Panc1 (cell line): ENCODE measurements at regions not wholly inside any gene's neighbourhood (a gene's known extent, or its start where the extent isn't known, plus 50 kb on each side); places are given as distances from the start of the nearest gene placed in this dataset.

ENCODE experiments used
- ATAC-seq: fragments of 200-7000 bp; cut with Tn5 transposase; 2 replicates; pipeline ENCODE4 v1.9.1; 2020; ENCODE audit warnings: mild to moderate bottlenecking, moderate library complexity
- BruUV-seq: library from RNA; stranded (reverse); fragments of 400-500 nt; replicated peaks from 2 replicates; lab custom pipeline; 2021; lab: Mats Ljungman, UMichigan
- CTCF ChIA-PET: fragments of 300-600 bp; sonication (Branson Sonifier 250); formaldehyde crosslinking; loops from one replicate; lab custom pipeline; 2022; ENCODE audit warnings: antibody characterized with exemption; lab: Charles Lee
- POLR2A ChIA-PET: fragments of 300-600 bp; sonication (Branson Sonifier 250); formaldehyde crosslinking; loops from one replicate; lab custom pipeline; 2022; ENCODE audit warnings: antibody characterized with exemption; lab: Charles Lee
- DNase-seq: peaks from one replicate; pipeline ENCODE4 v3.0.0-alpha.2; 2010; ENCODE audit warnings: low read depth, low spot score
- H3K27ac ChIP-seq: 2 replicates; pipeline ENCODE4 v1.5.1; 2011; ENCODE audit warnings: mild to moderate bottlenecking, low read length, inconsistent platforms
- H3K27me3 ChIP-seq: fragments of 200-500 bp; sonication (Bioruptor generic); 2 replicates; pipeline ENCODE4 v1.6.0; 2014; ENCODE audit warnings: low read length, inconsistent platforms; ENCODE audit not compliant: control insufficient read depth, insufficient read depth
- H3K36me3 ChIP-seq: fragments of 200-500 bp; sonication (Bioruptor generic); 2 replicates; pipeline ENCODE4 v1.5.1; 2014; ENCODE audit warnings: inconsistent platforms, mild to moderate bottlenecking, low read length, moderate library complexity; ENCODE audit not compliant: control insufficient read depth, insufficient read depth
- H3K4me1 ChIP-seq: 2 replicates; pipeline ENCODE4 v1.5.1; 2011; ENCODE audit warnings: inconsistent platforms, mild to moderate bottlenecking, low read length, moderate library complexity; ENCODE audit not compliant: control insufficient read depth, insufficient read depth
- H3K4me3 ChIP-seq, 2 experiments: 2 replicates each; pipeline ENCODE4 v1.5.1; 2011 to 2012; ENCODE audit warnings: low read depth in 2 of 2, low read length in 2 of 2, mild to moderate bottlenecking in 2 of 2, inconsistent platforms in 1 of 2, moderate library complexity in 1 of 2
- H3K9me3 ChIP-seq: fragments of 200-500 bp; sonication (Bioruptor generic); 2 replicates; pipeline ENCODE4 v1.5.1; 2014; ENCODE audit warnings: low read depth, mild to moderate bottlenecking, inconsistent platforms, low read length, moderate library complexity; ENCODE audit not compliant: control insufficient read depth, insufficient read depth
- POLR2AphosphoS5 ChIP-seq: IDR thresholded peaks from 2 replicates; pipeline ENCODE4 v1.6.1; 2012; ENCODE audit warnings: mild to moderate bottlenecking, low read depth, low read length, moderate library complexity
- SIN3A ChIP-seq: IDR thresholded peaks from 2 replicates; pipeline ENCODE4 v1.6.1; 2012; ENCODE audit warnings: low read depth, mild to moderate bottlenecking, low read length, moderate library complexity, borderline replicate concordance; ENCODE audit not compliant: insufficient read depth
- TCF7L2 ChIP-seq: IDR thresholded peaks from 2 replicates; pipeline ENCODE4 v1.6.1; 2011; ENCODE audit warnings: mild to moderate bottlenecking, low read depth, low read length, inconsistent platforms
- in situ Hi-C: cut with HindIII; loops from 2 replicates; pipeline ENCODE4 v1.10.0; 2016; ENCODE audit warnings: low sequenced_read_pairs, low pct_unique_long_range_greater_than_20kb
- intact Hi-C: fragments of 100-400 bp; cut with micrococcal nuclease; formaldehyde crosslinking; loops from one replicate; pipeline ENCODE4 v1.10.0; 2022; ENCODE audit not compliant: unreplicated experiment
- TF ChIP-seq, protein P1 (sequence below), 2 experiments: IDR thresholded peaks; 2 replicates each; pipeline ENCODE4 v1.6.1; 2011 to 2012; ENCODE audit warnings: low read depth in 2 of 2, control low read depth in 1 of 2, low read length in 1 of 2, mild to moderate bottlenecking in 1 of 2, moderate library complexity in 1 of 2; ENCODE audit not compliant: insufficient read depth in 1 of 2
- TF ChIP-seq, protein P2 (sequence below): fragments of 450-650 bp; IDR thresholded peaks from 2 replicates; pipeline ENCODE4 v1.5.1; 2017; ENCODE audit warnings: mild to moderate bottlenecking

- Histone ChIP-seq H3K4me3 (no peak overlapping the region), H3K4me1 (no peaks in the 10 kb centered on the region; the same call in 1 of the 2 replicates), H3K9me3 (no peaks in the 10 kb centered on the region), H3K27me3 (peaks cover 35% of the 10 kb centered on the region), H3K27ac (no peak overlapping the region), H3K36me3 (no peaks in the 10 kb centered on the region)
- intact Hi-C loops (no loop called here), in situ Hi-C loops (no loop called here)
- ATAC-seq = no peak
- TF ChIP-seq TCF7L2 = no peak
- TF ChIP-seq, protein P1, sequence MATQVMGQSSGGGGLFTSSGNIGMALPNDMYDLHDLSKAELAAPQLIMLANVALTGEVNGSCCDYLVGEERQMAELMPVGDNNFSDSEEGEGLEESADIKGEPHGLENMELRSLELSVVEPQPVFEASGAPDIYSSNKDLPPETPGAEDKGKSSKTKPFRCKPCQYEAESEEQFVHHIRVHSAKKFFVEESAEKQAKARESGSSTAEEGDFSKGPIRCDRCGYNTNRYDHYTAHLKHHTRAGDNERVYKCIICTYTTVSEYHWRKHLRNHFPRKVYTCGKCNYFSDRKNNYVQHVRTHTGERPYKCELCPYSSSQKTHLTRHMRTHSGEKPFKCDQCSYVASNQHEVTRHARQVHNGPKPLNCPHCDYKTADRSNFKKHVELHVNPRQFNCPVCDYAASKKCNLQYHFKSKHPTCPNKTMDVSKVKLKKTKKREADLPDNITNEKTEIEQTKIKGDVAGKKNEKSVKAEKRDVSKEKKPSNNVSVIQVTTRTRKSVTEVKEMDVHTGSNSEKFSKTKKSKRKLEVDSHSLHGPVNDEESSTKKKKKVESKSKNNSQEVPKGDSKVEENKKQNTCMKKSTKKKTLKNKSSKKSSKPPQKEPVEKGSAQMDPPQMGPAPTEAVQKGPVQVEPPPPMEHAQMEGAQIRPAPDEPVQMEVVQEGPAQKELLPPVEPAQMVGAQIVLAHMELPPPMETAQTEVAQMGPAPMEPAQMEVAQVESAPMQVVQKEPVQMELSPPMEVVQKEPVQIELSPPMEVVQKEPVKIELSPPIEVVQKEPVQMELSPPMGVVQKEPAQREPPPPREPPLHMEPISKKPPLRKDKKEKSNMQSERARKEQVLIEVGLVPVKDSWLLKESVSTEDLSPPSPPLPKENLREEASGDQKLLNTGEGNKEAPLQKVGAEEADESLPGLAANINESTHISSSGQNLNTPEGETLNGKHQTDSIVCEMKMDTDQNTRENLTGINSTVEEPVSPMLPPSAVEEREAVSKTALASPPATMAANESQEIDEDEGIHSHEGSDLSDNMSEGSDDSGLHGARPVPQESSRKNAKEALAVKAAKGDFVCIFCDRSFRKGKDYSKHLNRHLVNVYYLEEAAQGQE (IDR thresholded peaks at IDR 0.05; ENCODE audit: insufficient read depth in 1 of 2, low read depth in 2 of 2, low read length in 1 of 2) = no peak
- TF ChIP-seq, protein P2, sequence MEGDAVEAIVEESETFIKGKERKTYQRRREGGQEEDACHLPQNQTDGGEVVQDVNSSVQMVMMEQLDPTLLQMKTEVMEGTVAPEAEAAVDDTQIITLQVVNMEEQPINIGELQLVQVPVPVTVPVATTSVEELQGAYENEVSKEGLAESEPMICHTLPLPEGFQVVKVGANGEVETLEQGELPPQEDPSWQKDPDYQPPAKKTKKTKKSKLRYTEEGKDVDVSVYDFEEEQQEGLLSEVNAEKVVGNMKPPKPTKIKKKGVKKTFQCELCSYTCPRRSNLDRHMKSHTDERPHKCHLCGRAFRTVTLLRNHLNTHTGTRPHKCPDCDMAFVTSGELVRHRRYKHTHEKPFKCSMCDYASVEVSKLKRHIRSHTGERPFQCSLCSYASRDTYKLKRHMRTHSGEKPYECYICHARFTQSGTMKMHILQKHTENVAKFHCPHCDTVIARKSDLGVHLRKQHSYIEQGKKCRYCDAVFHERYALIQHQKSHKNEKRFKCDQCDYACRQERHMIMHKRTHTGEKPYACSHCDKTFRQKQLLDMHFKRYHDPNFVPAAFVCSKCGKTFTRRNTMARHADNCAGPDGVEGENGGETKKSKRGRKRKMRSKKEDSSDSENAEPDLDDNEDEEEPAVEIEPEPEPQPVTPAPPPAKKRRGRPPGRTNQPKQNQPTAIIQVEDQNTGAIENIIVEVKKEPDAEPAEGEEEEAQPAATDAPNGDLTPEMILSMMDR = no peak
- TF ChIP-seq SIN3A = no peak
- TF ChIP-seq POLR2AphosphoS5 = no peak
- ChIA-PET POLR2A (no interaction called here), CTCF (no interaction called here)
- no peak for DNase-seq
- no TSS peak for BruUV-seq
Measured at GRCh38 chrX:139198936-139199335, 331.6 kb upstream of the F9 start.

DNA sequence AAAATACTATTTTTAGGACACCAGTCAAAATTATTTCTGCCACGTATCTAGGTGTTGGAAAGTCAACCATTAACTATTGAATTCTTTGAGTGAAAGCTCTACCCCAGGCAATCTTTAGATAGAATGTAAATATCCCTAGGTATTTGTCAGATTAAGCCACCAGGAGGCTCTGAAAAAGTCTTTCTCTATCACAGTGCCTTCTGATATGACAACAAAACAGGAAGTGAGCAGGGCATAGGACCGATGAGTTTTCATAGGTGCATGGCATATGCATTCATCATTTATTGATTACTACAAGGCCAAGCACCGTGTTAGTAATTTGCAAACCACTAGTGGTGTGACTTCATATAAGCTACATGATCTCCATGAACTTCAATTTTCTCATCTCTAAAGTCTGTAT lies 333.6 kb upstream of the F9 start:
- ATAC-seq (no peak), DNase-seq (no peak)
- no peak overlapping the region for H3K27ac ChIP-seq
- H3K4me1 ChIP-seq = no peaks in the 10 kb centered on the region; the same call in 1 of the 2 replicates
- peaks cover 39% of the 10 kb centered on the region for H3K27me3 ChIP-seq
- H3K9me3 ChIP-seq = no peaks in the 10 kb centered on the region
- BruUV-seq = no TSS peak
- ChIA-PET CTCF (no interaction called here), POLR2A (no interaction called here)
- no peak overlapping the region for H3K4me3 ChIP-seq
- intact Hi-C loops (no loop called here), in situ Hi-C loops (no loop called here)
- TF ChIP-seq, protein P2 = no peak
- TF ChIP-seq TCF7L2 = no peak
- TF ChIP-seq, protein P1 (IDR thresholded peaks at IDR 0.05; ENCODE audit: insufficient read depth in 1 of 2, low read depth in 2 of 2, low read length in 1 of 2) = no peak
- no peak for TF ChIP-seq POLR2AphosphoS5
- TF ChIP-seq SIN3A = no peak
- H3K36me3 ChIP-seq = no peaks in the 10 kb centered on the region
